WI38 (cell line): ENCODE measurements at regions not wholly inside any gene's neighbourhood (a gene's known extent, or its start where the extent isn't known, plus 50 kb on each side); places are given as distances from the start of the nearest gene placed in this dataset.
"Not testable (repeated sequence)": the region's sequence is repeated elsewhere in the genome, so short reads cannot be mapped to it uniquely, and the experiment has no call there.

Experiments used
- H3K4me3 ChIP-seq: 2 replicates; pipeline ENCODE4 v1.5.1; 2011; ENCODE audit warnings: low read depth, mild to moderate bottlenecking, control low read depth, low read length
- CTCF ChIP-seq: IDR thresholded peaks from 2 replicates; pipeline ENCODE4 v1.5.1; 2012; ENCODE audit warnings: low read depth, mild to moderate bottlenecking, control low read depth, low read length

- no peak overlapping the region for H3K4me3 ChIP-seq
- no peak for TF ChIP-seq CTCF
Observed at GRCh38 chr4:43586813-43587212, 694.3 kb downstream of the GRXCR1 start.

GRCh38 chr4:43587758-43588157 is 695.2 kb downstream of the GRXCR1 start:
- TF ChIP-seq CTCF, result no peak
- H3K4me3 ChIP-seq, result no peak overlapping the region

- TF ChIP-seq CTCF, result no peak
- H3K4me3 ChIP-seq, result no peak overlapping the region
Observed at GRCh38 chr4:43607400-43607799, 714.9 kb downstream of the GRXCR1 start.

GRCh38 chr4:43607827-43608461 is 715.4 kb downstream of the GRXCR1 start:
- no peak overlapping the region for H3K4me3 ChIP-seq

GRCh38 chr4:43619219-43619618 is 726.7 kb downstream of the GRXCR1 start:
- no peak overlapping the region for H3K4me3 ChIP-seq
- no peak for TF ChIP-seq CTCF

More at GRCh38 chr4:43607827-43608461, 715.4 kb downstream of the GRXCR1 start:
- TF ChIP-seq CTCF, result no peak

GRCh38 chr4:43637893-43638292 is 745.4 kb downstream of the GRXCR1 start:
- not testable (repeated sequence) for H3K4me3 ChIP-seq

- H3K4me3 ChIP-seq, result no peak overlapping the region
- no peak for TF ChIP-seq CTCF
Observed at GRCh38 chr4:43651991-43652390, 759.5 kb downstream of the GRXCR1 start.

GRCh38 chr4:43659547-43659946 is 767.0 kb downstream of the GRXCR1 start:
- not testable (repeated sequence) for H3K4me3 ChIP-seq

GRCh38 chr4:43672265-43672885 is 776.2 kb downstream of the KCTD8 start:
- H3K4me3 ChIP-seq, result not testable (repeated sequence)
